ENCODE measurements at regions not wholly inside any gene's neighbourhood (a gene's known extent, or its start where the extent isn't known, plus 50 kb on each side); places are given as distances from the start of the nearest gene placed in this dataset.

GRCh38 chr11:31882951-31883392 lies 71.8 kb upstream of the PAX6 start:
- TF ChIP-seq, protein P1, sequence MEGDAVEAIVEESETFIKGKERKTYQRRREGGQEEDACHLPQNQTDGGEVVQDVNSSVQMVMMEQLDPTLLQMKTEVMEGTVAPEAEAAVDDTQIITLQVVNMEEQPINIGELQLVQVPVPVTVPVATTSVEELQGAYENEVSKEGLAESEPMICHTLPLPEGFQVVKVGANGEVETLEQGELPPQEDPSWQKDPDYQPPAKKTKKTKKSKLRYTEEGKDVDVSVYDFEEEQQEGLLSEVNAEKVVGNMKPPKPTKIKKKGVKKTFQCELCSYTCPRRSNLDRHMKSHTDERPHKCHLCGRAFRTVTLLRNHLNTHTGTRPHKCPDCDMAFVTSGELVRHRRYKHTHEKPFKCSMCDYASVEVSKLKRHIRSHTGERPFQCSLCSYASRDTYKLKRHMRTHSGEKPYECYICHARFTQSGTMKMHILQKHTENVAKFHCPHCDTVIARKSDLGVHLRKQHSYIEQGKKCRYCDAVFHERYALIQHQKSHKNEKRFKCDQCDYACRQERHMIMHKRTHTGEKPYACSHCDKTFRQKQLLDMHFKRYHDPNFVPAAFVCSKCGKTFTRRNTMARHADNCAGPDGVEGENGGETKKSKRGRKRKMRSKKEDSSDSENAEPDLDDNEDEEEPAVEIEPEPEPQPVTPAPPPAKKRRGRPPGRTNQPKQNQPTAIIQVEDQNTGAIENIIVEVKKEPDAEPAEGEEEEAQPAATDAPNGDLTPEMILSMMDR (conservative IDR thresholded peaks at IDR 0.05 in 1 of 2, IDR thresholded peaks at IDR 0.05 in 1 of 2; ENCODE audit: low read depth in 1 of 2, low read length in 2 of 2): no peak
- TF ChIP-seq EZH2 (IDR thresholded peaks at IDR 0.05; ENCODE audit: low read length, missing control alignments): no peak
